IMR-90 (cell line): ENCODE measurements at regions not wholly inside any gene's neighbourhood (a gene's known extent, or its start where the extent isn't known, plus 50 kb on each side); places are given as distances from the start of the nearest gene placed in this dataset.
A peak's percentile ranks its signal among the peaks of the same experiment; 100 is the strongest.

Experiments
- ATAC-seq: fragments of 200-7000 bp; cut with Tn5 transposase; 2 replicates; pipeline ENCODE4 v1.9.1; 2020; ENCODE audit warnings: low read depth, mild to moderate bottlenecking, moderate library complexity
- BruUV-seq: library from RNA; stranded (reverse); fragments of 400-500 nt; replicated peaks from 2 replicates; lab custom pipeline; 2021; lab: Mats Ljungman, UMichigan
- CTCF ChIA-PET: fragments of 300-600 bp; formaldehyde crosslinking; extraction: SDS; loops from one replicate; lab custom pipeline; 2021; ENCODE audit warnings: antibody characterized with exemption; lab: Yijun Ruan, JAX
- POLR2A ChIA-PET: fragments of 300-600 bp; sonication (Branson Sonifier 250); formaldehyde crosslinking; loops from one replicate; lab custom pipeline; 2022; ENCODE audit warnings: antibody characterized with exemption; ENCODE audit not compliant: unreplicated experiment; lab: Charles Lee
- DNase-seq: peaks from one replicate; pipeline ENCODE4 v3.0.0; 2013
- H2AFZ ChIP-seq: replicated peaks from 2 replicates; pipeline ENCODE3; 2013; ENCODE audit warnings: low read length, mild to moderate bottlenecking; ENCODE audit not compliant: poor library complexity
- H2AK5ac ChIP-seq: 2 replicates; pipeline ENCODE4 v1.6.1; 2013; ENCODE audit warnings: low read depth, low read length, inconsistent platforms
- H2AK9ac ChIP-seq: replicated peaks from 2 replicates; pipeline ENCODE3; 2013; ENCODE audit warnings: mild to moderate bottlenecking, low read depth, low read length, moderate library complexity; ENCODE audit not compliant: poor library complexity
- H2BK120ac ChIP-seq: 2 replicates; pipeline ENCODE4 v1.6.1; 2013; ENCODE audit warnings: low read depth, low read length, inconsistent platforms
- H2BK15ac ChIP-seq: 3 replicates; pipeline ENCODE4 v1.6.1; 2013; ENCODE audit warnings: low read depth, low read length, inconsistent platforms
- H2BK20ac ChIP-seq: 2 replicates; pipeline ENCODE4 v1.6.1; 2013; ENCODE audit warnings: low read depth, mild to moderate bottlenecking, inconsistent platforms, low read length, moderate library complexity
- H2BK5ac ChIP-seq: 2 replicates; pipeline ENCODE4 v1.6.1; 2013; ENCODE audit warnings: mild to moderate bottlenecking, low read depth, low read length, inconsistent platforms; ENCODE audit not compliant: poor library complexity, severe bottlenecking
- H3K14ac ChIP-seq: replicated peaks from 2 replicates; pipeline ENCODE4 v1.6.1; 2013; ENCODE audit warnings: low read depth, low read length, inconsistent platforms
- H3K18ac ChIP-seq: 2 replicates; pipeline ENCODE4 v1.6.1; 2013; ENCODE audit warnings: low read depth, low read length, control low read depth
- H3K23ac ChIP-seq: 2 replicates; pipeline ENCODE4 v1.6.1; 2013; ENCODE audit warnings: low read depth, low read length, inconsistent platforms
- H3K27ac ChIP-seq: 2 replicates; pipeline ENCODE4 v1.5.1; 2013; ENCODE audit warnings: mild to moderate bottlenecking, control low read depth, low read length; ENCODE audit not compliant: insufficient read depth
- H3K27me3 ChIP-seq: 2 replicates; pipeline ENCODE4 v1.6.1; 2013; ENCODE audit warnings: low read length; ENCODE audit not compliant: control insufficient read depth, insufficient read depth
- H3K36me3 ChIP-seq: 2 replicates; pipeline ENCODE4 v1.6.1; 2013; ENCODE audit warnings: low read length, mixed read lengths; ENCODE audit not compliant: control insufficient read depth, insufficient read depth
- H3K4ac ChIP-seq: 2 replicates; pipeline ENCODE4 v1.6.1; 2013; ENCODE audit warnings: low read depth, low read length, inconsistent platforms
- H3K4me1 ChIP-seq: 2 replicates; pipeline ENCODE4 v1.6.1; 2013; ENCODE audit warnings: low read length, mixed read lengths; ENCODE audit not compliant: control insufficient read depth, insufficient read depth
- H3K4me2 ChIP-seq: 2 replicates; pipeline ENCODE4 v1.6.1; 2013; ENCODE audit warnings: low read depth, mild to moderate bottlenecking, control low read depth, low read length, moderate library complexity
- H3K4me3 ChIP-seq: 2 replicates; pipeline ENCODE4 v1.5.1; 2013; ENCODE audit warnings: low read depth, mild to moderate bottlenecking, control low read depth, low read length, moderate library complexity; ENCODE audit not compliant: insufficient read depth
- H3K56ac ChIP-seq: 2 replicates; pipeline ENCODE4 v1.6.1; 2013; ENCODE audit warnings: low read length, inconsistent platforms; ENCODE audit not compliant: insufficient read depth; ENCODE audit errors: extremely low read depth
- H3K79me1 ChIP-seq, 2 experiments: 2 replicates each; pipeline ENCODE4 v1.6.1; 2013; ENCODE audit warnings: low read length in 2 of 2, inconsistent platforms in 1 of 2, low read depth in 1 of 2
- H3K9ac ChIP-seq: 2 replicates; pipeline ENCODE4 v1.6.1; 2013; ENCODE audit warnings: low read depth, low read length, control low read depth
- H3K9me1 ChIP-seq: 2 replicates; pipeline ENCODE4 v1.6.1; 2013; ENCODE audit warnings: low read length, inconsistent platforms; ENCODE audit not compliant: insufficient read depth
- H3K9me3 ChIP-seq: 2 replicates; pipeline ENCODE4 v1.6.1; 2013; ENCODE audit warnings: low read length; ENCODE audit not compliant: control insufficient read depth, insufficient read depth
- H4K20me1 ChIP-seq: 2 replicates; pipeline ENCODE4 v1.6.1; 2013; ENCODE audit warnings: low read length, inconsistent platforms; ENCODE audit not compliant: insufficient read depth
- H4K5ac ChIP-seq: 2 replicates; pipeline ENCODE4 v1.6.1; 2013; ENCODE audit warnings: mild to moderate bottlenecking, low read depth, low read length, control low read depth
- H4K8ac ChIP-seq, 2 experiments: 2 replicates each; pipeline ENCODE4 v1.6.1; 2013; ENCODE audit warnings: low read depth in 2 of 2, low read length in 2 of 2, control low read depth in 1 of 2, inconsistent platforms in 1 of 2
- H4K91ac ChIP-seq: 2 replicates; pipeline ENCODE4 v1.6.1; 2013; ENCODE audit warnings: low read depth, low read length, inconsistent platforms; ENCODE audit not compliant: insufficient read depth
- CHD1 ChIP-seq: IDR thresholded peaks from 2 replicates; pipeline ENCODE4 v1.6.1; 2012; ENCODE audit warnings: low read depth, low read length, improper control_type of control experiment
- FOS ChIP-seq: fragments of 150-350 bp; IDR thresholded peaks from 2 replicates; pipeline ENCODE4 v1.6.1; 2016; ENCODE audit warnings: low read depth, low read length
- MAFK ChIP-seq: IDR thresholded peaks from 2 replicates; pipeline ENCODE4 v1.6.1; 2012; ENCODE audit warnings: low read depth, low read length, improper control_type of control experiment
- MAZ ChIP-seq: IDR thresholded peaks from 2 replicates; pipeline ENCODE4 v1.6.1; 2012; ENCODE audit warnings: low read depth, mild to moderate bottlenecking, low read length, improper control_type of control experiment, moderate library complexity, borderline replicate concordance
- POLR2A ChIP-seq: IDR thresholded peaks from 2 replicates; pipeline ENCODE4 v1.6.1; 2012; ENCODE audit warnings: mild to moderate bottlenecking, low read depth, low read length
- RCOR1 ChIP-seq: IDR thresholded peaks from 2 replicates; pipeline ENCODE4 v1.6.1; 2012; ENCODE audit warnings: mild to moderate bottlenecking, low read length, improper control_type of control experiment; ENCODE audit not compliant: insufficient replicate concordance
- SMC3 ChIP-seq: fragments of 150-350 bp; IDR thresholded peaks from 2 replicates; pipeline ENCODE4 v1.6.1; 2016; ENCODE audit warnings: low read depth, mild to moderate bottlenecking, antibody characterized with exemption, low read length, moderate library complexity
- WGBS, 2 experiments: methylation state at CpG; one replicate each; pipeline versions ENCODE4 v1.1.5 to v1.1.7; 2013; ENCODE audit warnings: missing lambda C conversion rate in 2 of 2; ENCODE audit not compliant: insufficient read length in 1 of 2; ENCODE audit errors: extremely low coverage in 2 of 2; 5-methylcytosine and 5-hydroxymethylcytosine counted together
- dilution Hi-C: fragments of 300-500 bp; cut with HindIII; formaldehyde crosslinking; loops from one replicate; pipeline ENCODE4 v1.14.3; 2018; ENCODE audit warnings: low sequenced_read_pairs; ENCODE audit not compliant: unreplicated experiment
- in situ Hi-C: fragments of 300-500 bp; cut with MboI; formaldehyde crosslinking; loops from 3 replicates; pipeline ENCODE4 v1.14.3; 2019; ENCODE audit warnings: low sequenced_read_pairs, inconsistent platforms, mixed read lengths
- intact Hi-C: fragments of 100-400 bp; cut with micrococcal nuclease; formaldehyde crosslinking; loops from 2 replicates; pipeline ENCODE4 v1.10.0; 2022
- TF ChIP-seq, protein P1 (sequence below): fragments of 150-350 bp; IDR thresholded peaks from 2 replicates; pipeline ENCODE4 v1.6.1; 2016; ENCODE audit warnings: low read depth, mild to moderate bottlenecking, low read length, moderate library complexity, borderline replicate concordance
- TF ChIP-seq, protein P2 (sequence below): fragments of 150-350 bp; IDR thresholded peaks from 2 replicates; pipeline ENCODE4 v1.6.1; 2017; ENCODE audit warnings: mild to moderate bottlenecking, antibody characterized with exemption, low read length, low read depth
- TF ChIP-seq, protein P3 (sequence below): conservative IDR thresholded peaks from 2 replicates; pipeline ENCODE4 v1.5.1; 2012; ENCODE audit warnings: mild to moderate bottlenecking, low read depth, low read length, improper control_type of control experiment

DNA sequence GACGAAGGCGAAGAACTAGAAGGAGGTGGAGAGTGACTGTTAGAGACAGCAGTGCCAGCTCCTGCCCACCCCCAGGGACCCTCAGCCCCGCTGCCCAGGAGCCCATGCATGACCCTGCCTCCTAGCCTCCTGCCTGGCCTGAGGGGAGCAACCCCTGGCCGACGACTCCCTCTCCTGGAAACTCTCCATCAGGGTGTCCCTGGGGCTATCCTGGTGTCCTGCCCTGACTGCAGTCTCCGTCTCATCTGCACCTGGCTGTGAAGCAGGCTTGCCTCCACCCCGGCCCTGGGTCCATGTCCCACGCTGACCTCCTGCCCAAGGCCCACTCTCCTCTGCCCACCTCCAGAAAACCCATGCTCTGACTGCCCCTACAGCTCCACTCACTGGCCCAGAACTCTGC lies 120.2 kb downstream of the RPIA start:
- H2BK120ac ChIP-seq = no peak overlapping the region
- no peak overlapping the region for H3K4me2 ChIP-seq
- no peak overlapping the region for H2AFZ ChIP-seq
- H2BK5ac ChIP-seq = no peak overlapping the region
- 35% methylated on average over 4 of the region's 8 CpGs; no CpG with 5 or more reads in 1 of the 2 experiments for WGBS, 2 experiments
- H4K91ac ChIP-seq = no peak overlapping the region
- no peak overlapping the region for H3K56ac ChIP-seq
- H4K5ac ChIP-seq = no peak overlapping the region
- no peak overlapping the region for H2AK5ac ChIP-seq
- H3K23ac ChIP-seq = no peak overlapping the region
- DNase-seq (no peak), ATAC-seq (no peak)
- H2BK20ac ChIP-seq = no peak overlapping the region
- H4K8ac ChIP-seq = no peak overlapping the region
- H3K4me3 ChIP-seq = no peak overlapping the region
- no TSS peak for BruUV-seq
- intact Hi-C loops = no loop called here
- no peaks in the 10 kb centered on the region for H3K79me1 ChIP-seq
- H3K27ac ChIP-seq = no peak overlapping the region
- dilution Hi-C loops = no loop called here
- H3K4ac ChIP-seq = no peak overlapping the region
- H3K4me1 ChIP-seq = no peaks in the 10 kb centered on the region
- no peak overlapping the region for H2BK15ac ChIP-seq
- POLR2A ChIA-PET = no interaction called here
- no peaks in the 10 kb centered on the region for H4K20me1 ChIP-seq
- H3K36me3 ChIP-seq = no peaks in the 10 kb centered on the region
- H3K27me3 ChIP-seq = no peaks in the 10 kb centered on the region
- no peak overlapping the region for H3K14ac ChIP-seq
- H3K9ac ChIP-seq = no peak overlapping the region
- in situ Hi-C loops = no loop called here
- peak overlapping the region; percentile 50 for H2AK9ac ChIP-seq
- CTCF ChIA-PET = no interaction called here
- TF ChIP-seq RCOR1 (no peak), SMC3 (no peak), POLR2A (no peak), CHD1 (no peak), MAZ (no peak), FOS (no peak), MAFK (no peak)
- TF ChIP-seq, protein P1, sequence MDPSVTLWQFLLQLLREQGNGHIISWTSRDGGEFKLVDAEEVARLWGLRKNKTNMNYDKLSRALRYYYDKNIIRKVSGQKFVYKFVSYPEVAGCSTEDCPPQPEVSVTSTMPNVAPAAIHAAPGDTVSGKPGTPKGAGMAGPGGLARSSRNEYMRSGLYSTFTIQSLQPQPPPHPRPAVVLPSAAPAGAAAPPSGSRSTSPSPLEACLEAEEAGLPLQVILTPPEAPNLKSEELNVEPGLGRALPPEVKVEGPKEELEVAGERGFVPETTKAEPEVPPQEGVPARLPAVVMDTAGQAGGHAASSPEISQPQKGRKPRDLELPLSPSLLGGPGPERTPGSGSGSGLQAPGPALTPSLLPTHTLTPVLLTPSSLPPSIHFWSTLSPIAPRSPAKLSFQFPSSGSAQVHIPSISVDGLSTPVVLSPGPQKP = no peak
- TF ChIP-seq, protein P2, sequence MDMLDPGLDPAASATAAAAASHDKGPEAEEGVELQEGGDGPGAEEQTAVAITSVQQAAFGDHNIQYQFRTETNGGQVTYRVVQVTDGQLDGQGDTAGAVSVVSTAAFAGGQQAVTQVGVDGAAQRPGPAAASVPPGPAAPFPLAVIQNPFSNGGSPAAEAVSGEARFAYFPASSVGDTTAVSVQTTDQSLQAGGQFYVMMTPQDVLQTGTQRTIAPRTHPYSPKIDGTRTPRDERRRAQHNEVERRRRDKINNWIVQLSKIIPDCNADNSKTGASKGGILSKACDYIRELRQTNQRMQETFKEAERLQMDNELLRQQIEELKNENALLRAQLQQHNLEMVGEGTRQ = no peak
- TF ChIP-seq, protein P3, sequence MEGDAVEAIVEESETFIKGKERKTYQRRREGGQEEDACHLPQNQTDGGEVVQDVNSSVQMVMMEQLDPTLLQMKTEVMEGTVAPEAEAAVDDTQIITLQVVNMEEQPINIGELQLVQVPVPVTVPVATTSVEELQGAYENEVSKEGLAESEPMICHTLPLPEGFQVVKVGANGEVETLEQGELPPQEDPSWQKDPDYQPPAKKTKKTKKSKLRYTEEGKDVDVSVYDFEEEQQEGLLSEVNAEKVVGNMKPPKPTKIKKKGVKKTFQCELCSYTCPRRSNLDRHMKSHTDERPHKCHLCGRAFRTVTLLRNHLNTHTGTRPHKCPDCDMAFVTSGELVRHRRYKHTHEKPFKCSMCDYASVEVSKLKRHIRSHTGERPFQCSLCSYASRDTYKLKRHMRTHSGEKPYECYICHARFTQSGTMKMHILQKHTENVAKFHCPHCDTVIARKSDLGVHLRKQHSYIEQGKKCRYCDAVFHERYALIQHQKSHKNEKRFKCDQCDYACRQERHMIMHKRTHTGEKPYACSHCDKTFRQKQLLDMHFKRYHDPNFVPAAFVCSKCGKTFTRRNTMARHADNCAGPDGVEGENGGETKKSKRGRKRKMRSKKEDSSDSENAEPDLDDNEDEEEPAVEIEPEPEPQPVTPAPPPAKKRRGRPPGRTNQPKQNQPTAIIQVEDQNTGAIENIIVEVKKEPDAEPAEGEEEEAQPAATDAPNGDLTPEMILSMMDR = no peak
- H3K18ac ChIP-seq = no peak overlapping the region
- H3K9me1 ChIP-seq = no peaks in the 10 kb centered on the region
- H3K9me3 ChIP-seq = no peaks in the 10 kb centered on the region
